Nucleus accumbens (tissue), 56 donors: ENCODE measurements at regions not wholly inside any gene's neighbourhood (a gene's known extent, or its start where the extent isn't known, plus 50 kb on each side); places are given as distances from the start of the nearest gene placed in this dataset.

ENCODE experiments used
- DNase-seq, 56 donors: peaks; one replicate each; lab custom pipeline; 2025; lab: John Stamatoyannopoulos, UW

GRCh38 chr1:62978741-62979140 is 194.8 kb downstream of the ATG4C start:
- no peak for DNase-seq

GRCh38 chr1:62981434-62981833 is 197.5 kb downstream of the ATG4C start:
- DNase-seq: no peak

- DNase-seq: no peak
Measured at GRCh38 chr1:62988867-62989266, 204.9 kb downstream of the ATG4C start.

- DNase-seq: no peak
Measured at GRCh38 chr1:62989497-62989896, 205.6 kb downstream of the ATG4C start.

GRCh38 chr1:62991152-62991551 is 207.2 kb downstream of the ATG4C start:
- DNase-seq: no peak

- no peak for DNase-seq
Measured at GRCh38 chr1:62993844-62994243, 209.9 kb downstream of the ATG4C start.

GRCh38 chr1:62995173-62995572 is 211.2 kb downstream of the ATG4C start:
- no peak for DNase-seq

- DNase-seq: no peak
Measured at GRCh38 chr1:62997884-62998283, 214.0 kb downstream of the ATG4C start.

GRCh38 chr1:62998845-62999649 is 215.1 kb downstream of the ATG4C start:
- no peak for DNase-seq

- DNase-seq: no peak
Measured at GRCh38 chr1:63000508-63000907, 216.6 kb downstream of the ATG4C start.

- DNase-seq: peak in 8 of 56 donors; percentile 0 to 13 (median 3)
Measured at GRCh38 chr1:63004868-63005267, 220.9 kb downstream of the ATG4C start.

GRCh38 chr1:63005812-63006211 is 221.9 kb downstream of the ATG4C start:
- no peak for DNase-seq

- no peak for DNase-seq
Measured at GRCh38 chr1:63009421-63009820, 225.5 kb downstream of the ATG4C start.

- peak in 2 of 56 donors; percentile 1 for DNase-seq
Measured at GRCh38 chr1:63010913-63011660, 227.2 kb downstream of the ATG4C start.

GRCh38 chr1:63012339-63012738 is 228.4 kb downstream of the ATG4C start:
- no peak for DNase-seq

GRCh38 chr1:63014267-63014666 is 230.3 kb downstream of the ATG4C start:
- no peak for DNase-seq

GRCh38 chr1:63022319-63022718 is 238.4 kb downstream of the ATG4C start:
- no peak for DNase-seq

GRCh38 chr1:63023171-63023570 is 239.2 kb downstream of the ATG4C start:
- DNase-seq: no peak

- DNase-seq: no peak
Measured at GRCh38 chr1:63023637-63024036, 239.7 kb downstream of the ATG4C start.

- no peak for DNase-seq
Measured at GRCh38 chr1:63024132-63024531, 240.2 kb downstream of the ATG4C start.

GRCh38 chr1:63027176-63027575 is 243.2 kb downstream of the ATG4C start:
- no peak for DNase-seq

- DNase-seq: no peak
Measured at GRCh38 chr1:63032171-63032570, 248.2 kb downstream of the ATG4C start.
